ENCODE measurements at regions not wholly inside any gene's neighbourhood (a gene's known extent, or its start where the extent isn't known, plus 50 kb on each side); places are given as distances from the start of the nearest gene placed in this dataset.
"Not testable (repeated sequence)": the region's sequence is repeated elsewhere in the genome, so short reads cannot be mapped to it uniquely, and the experiment has no call there.

- no peak for DNase-seq (ENCODE audit: low read depth)
Measured at GRCh38 chr2:226327830-226328229, 471.8 kb downstream of the IRS1 start.

GRCh38 chr2:226325526-226325925 is 474.1 kb downstream of the IRS1 start:
- DNase-seq (ENCODE audit: low read depth): no peak

- DNase-seq (ENCODE audit: low read depth): no peak
Measured at GRCh38 chr2:226320076-226320948, 479.3 kb downstream of the IRS1 start.

GRCh38 chr2:226317970-226318369 is 481.6 kb downstream of the IRS1 start:
- DNase-seq (ENCODE audit: low read depth): no peak

- DNase-seq (ENCODE audit: low read depth): no peak
Measured at GRCh38 chr2:226313060-226313459, 486.6 kb downstream of the IRS1 start.

- no peak for DNase-seq (ENCODE audit: low read depth)
Measured at GRCh38 chr2:226312155-226312554, 487.5 kb downstream of the IRS1 start.

- DNase-seq (ENCODE audit: low read depth): no peak
Measured at GRCh38 chr2:226310146-226310545, 489.5 kb downstream of the IRS1 start.

GRCh38 chr2:226308986-226309385 is 490.6 kb downstream of the IRS1 start:
- no peak for DNase-seq (ENCODE audit: low read depth)

GRCh38 chr2:226308323-226308680 is 491.3 kb downstream of the IRS1 start:
- DNase-seq (ENCODE audit: low read depth): no peak

GRCh38 chr2:226307487-226308322 is 491.9 kb downstream of the IRS1 start:
- DNase-seq (ENCODE audit: low read depth): no peak

GRCh38 chr2:226306969-226307368 is 492.7 kb downstream of the IRS1 start:
- no peak for DNase-seq (ENCODE audit: low read depth)

GRCh38 chr2:226304308-226304707 is 495.3 kb downstream of the IRS1 start:
- DNase-seq (ENCODE audit: low read depth): no peak

GRCh38 chr2:226303707-226304106 is 495.9 kb downstream of the IRS1 start:
- DNase-seq (ENCODE audit: low read depth): no peak

- no peak for DNase-seq (ENCODE audit: low read depth)
Measured at GRCh38 chr2:226300196-226300886, 499.3 kb downstream of the IRS1 start.

- DNase-seq (ENCODE audit: low read depth): no peak
Measured at GRCh38 chr2:226299771-226300170, 499.8 kb downstream of the IRS1 start.

- no peak for DNase-seq (ENCODE audit: low read depth)
Measured at GRCh38 chr2:226295681-226296080, 503.9 kb downstream of the IRS1 start.

GRCh38 chr2:226295123-226295522 is 504.5 kb downstream of the IRS1 start:
- DNase-seq (ENCODE audit: low read depth): no peak

GRCh38 chr2:226291281-226291680 is 508.3 kb downstream of the IRS1 start:
- DNase-seq (ENCODE audit: low read depth): not testable (repeated sequence)

GRCh38 chr2:226286916-226287315 is 512.7 kb downstream of the IRS1 start:
- no peak for DNase-seq (ENCODE audit: low read depth)

- DNase-seq (ENCODE audit: low read depth): no peak
Measured at GRCh38 chr2:226283796-226284195, 515.8 kb downstream of the IRS1 start.

- no peak for DNase-seq (ENCODE audit: low read depth)
Measured at GRCh38 chr2:226282151-226282550, 517.5 kb downstream of the IRS1 start.

GRCh38 chr2:226280136-226280535 is 519.5 kb downstream of the IRS1 start:
- not testable (repeated sequence) for DNase-seq (ENCODE audit: low read depth)

- no peak for DNase-seq (ENCODE audit: low read depth)
Measured at GRCh38 chr2:226275215-226275614, 524.4 kb downstream of the IRS1 start.
